GM19455 (cell line): ENCODE measurements at regions not wholly inside any gene's neighbourhood (a gene's known extent, or its start where the extent isn't known, plus 50 kb on each side); places are given as distances from the start of the nearest gene placed in this dataset.

Source experiments
- ATAC-seq: cut with Tn5 transposase; IDR thresholded peaks from one replicate; pipeline ENCODE4 v1.9.1; 2021; ENCODE audit not compliant: unreplicated experiment

- ATAC-seq = no peak
Measured at GRCh38 chr12:91606662-91607377, 424.2 kb upstream of the DCN start.

GRCh38 chr12:91604897-91605296, 422.3 kb upstream of the DCN start:
- no peak for ATAC-seq

GRCh38 chr12:91603060-91603459, 420.4 kb upstream of the DCN start:
- no peak for ATAC-seq

GRCh38 chr12:91601054-91601453, 418.4 kb upstream of the DCN start:
- no peak for ATAC-seq

GRCh38 chr12:91594715-91595114, 412.1 kb upstream of the DCN start:
- no peak for ATAC-seq

GRCh38 chr12:91591639-91591987, 409.0 kb upstream of the DCN start:
- ATAC-seq = no peak

GRCh38 chr12:91590966-91591638, 408.5 kb upstream of the DCN start:
- ATAC-seq = no peak

- no peak for ATAC-seq
Measured at GRCh38 chr12:91588874-91589454, 406.3 kb upstream of the DCN start.

- no peak for ATAC-seq
Measured at GRCh38 chr12:91586015-91586414, 403.4 kb upstream of the DCN start.

- ATAC-seq = no peak
Measured at GRCh38 chr12:91582811-91583210, 400.2 kb upstream of the DCN start.

- no peak for ATAC-seq
Measured at GRCh38 chr12:91579516-91580263, 397.1 kb upstream of the DCN start.

- peak; percentile 76 for ATAC-seq
Measured at GRCh38 chr12:91577586-91578539, 395.2 kb upstream of the DCN start.

- ATAC-seq = no peak
Measured at GRCh38 chr12:91576432-91576831, 393.8 kb upstream of the DCN start.

- no peak for ATAC-seq
Measured at GRCh38 chr12:91575630-91576029, 393.0 kb upstream of the DCN start.

GRCh38 chr12:91574975-91575374, 392.4 kb upstream of the DCN start:
- no peak for ATAC-seq

GRCh38 chr12:91574391-91574790, 391.8 kb upstream of the DCN start:
- no peak for ATAC-seq

- ATAC-seq = no peak
Measured at GRCh38 chr12:91572869-91573268, 390.3 kb upstream of the DCN start.

GRCh38 chr12:91567100-91567485, 384.5 kb upstream of the DCN start:
- no peak for ATAC-seq

- no peak for ATAC-seq
Measured at GRCh38 chr12:91566328-91567099, 383.9 kb upstream of the DCN start.

GRCh38 chr12:91565846-91566245, 383.2 kb upstream of the DCN start:
- no peak for ATAC-seq
